NCI-H1092 (cell line): ENCODE measurements at regions not wholly inside any gene's neighbourhood (a gene's known extent, or its start where the extent isn't known, plus 50 kb on each side); places are given as distances from the start of the nearest gene placed in this dataset.
"Not testable (repeated sequence)": the region's sequence is repeated elsewhere in the genome, so short reads cannot be mapped to it uniquely, and the experiment has no call there.

Source experiments
- DNase-seq: peaks from one replicate; lab custom pipeline; 2025; lab: John Stamatoyannopoulos, UW

DNA sequence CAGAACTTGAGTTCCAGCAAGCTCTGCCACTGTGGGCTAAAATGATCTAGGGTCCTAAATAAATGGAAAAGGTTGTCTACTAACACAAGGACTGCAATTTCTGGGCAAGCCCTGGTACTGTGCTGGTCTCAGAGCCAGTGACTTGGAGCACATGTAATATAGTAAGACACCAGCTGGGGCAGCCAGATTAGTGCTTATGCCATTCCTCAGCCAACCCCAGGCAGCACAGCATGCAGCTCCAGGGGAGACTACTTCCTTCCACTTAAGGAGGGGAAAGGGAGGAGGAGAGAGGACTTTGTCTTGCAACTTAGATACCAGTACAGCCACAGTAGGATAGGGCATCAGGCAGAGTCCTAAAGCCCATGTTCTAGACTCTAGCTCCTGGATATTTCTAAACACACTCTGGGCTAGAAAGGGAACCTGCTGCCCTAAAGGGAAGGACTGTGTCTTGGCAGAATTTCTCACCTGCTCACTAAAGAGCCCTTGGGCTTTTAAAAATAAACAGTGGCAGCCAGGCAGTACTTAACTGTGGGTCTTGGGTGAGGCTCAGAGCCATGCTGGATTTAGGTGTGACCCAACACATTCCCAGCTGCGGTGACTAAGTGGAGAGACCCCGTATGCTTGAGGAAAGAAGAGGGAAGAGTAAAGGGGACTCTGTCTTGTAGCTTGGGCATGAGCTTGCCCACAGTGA lies 223.7 kb upstream of the BCHE start:
- DNase-seq = no peak

DNA sequence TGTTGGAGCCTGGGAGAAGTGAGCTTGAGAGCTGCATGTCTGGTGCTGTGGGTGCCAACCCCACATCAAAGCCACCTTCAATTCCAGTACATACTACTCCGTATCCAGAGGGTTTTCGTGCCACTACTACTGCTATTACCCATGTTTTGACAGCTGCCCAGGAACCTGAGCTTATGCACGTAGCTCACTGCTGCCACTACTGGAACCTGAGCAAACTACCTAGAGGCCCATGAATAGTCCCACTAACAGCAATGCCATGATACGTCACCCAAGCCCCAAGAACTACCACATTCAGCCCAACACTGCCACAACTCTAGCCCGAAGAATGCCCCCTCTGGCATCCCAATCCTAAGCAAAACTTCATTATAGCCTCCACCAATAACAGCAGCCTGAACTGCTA lies 215.2 kb upstream of the BCHE start:
- no peak for DNase-seq

DNA sequence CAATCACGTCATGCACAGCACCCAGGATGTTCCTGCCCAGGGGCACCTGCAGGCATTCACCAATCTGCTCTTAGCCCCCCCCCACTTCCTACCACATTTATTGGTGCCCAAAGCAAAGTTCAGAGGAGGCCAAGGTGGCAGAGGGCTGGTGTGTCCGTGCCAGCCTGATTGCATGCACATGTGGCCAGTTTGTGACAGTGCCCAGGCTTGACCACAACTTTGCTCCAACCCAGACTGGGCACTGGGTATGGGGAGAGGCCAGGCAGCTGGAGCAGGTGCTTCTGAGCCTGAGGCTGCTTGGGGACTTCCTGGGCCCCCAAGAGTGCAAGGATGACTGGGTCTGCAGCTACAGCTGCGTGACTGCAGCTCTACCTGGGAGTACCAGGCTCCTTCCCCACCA lies 192.3 kb upstream of the BCHE start:
- DNase-seq = no peak

DNA sequence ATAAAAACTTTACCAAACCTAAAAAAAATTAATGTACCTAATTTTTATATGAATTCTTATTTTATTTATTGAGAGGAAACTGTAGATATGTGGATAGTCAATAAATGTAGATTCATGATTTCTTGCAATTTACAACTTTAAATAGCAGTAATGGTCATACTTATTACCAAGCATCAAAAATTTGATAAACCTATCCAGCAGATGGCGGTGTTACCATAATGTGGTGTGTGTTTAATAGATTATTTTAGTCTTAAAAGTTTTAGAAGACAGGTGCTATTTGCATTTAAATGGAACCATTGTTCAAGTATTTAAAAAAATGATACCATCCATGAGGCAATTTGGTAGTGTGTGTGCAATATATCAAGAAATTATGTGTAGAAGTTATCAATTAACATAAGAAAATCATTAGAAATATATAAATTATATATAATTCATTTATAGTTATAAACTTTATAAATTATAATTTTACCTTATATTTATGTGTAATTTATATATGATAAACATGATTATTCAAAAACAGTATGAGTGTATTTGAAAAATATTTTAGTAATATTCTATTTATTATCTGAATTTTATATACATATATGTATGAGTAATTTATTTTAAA lies 176.0 kb upstream of the BCHE start:
- no peak for DNase-seq

DNA sequence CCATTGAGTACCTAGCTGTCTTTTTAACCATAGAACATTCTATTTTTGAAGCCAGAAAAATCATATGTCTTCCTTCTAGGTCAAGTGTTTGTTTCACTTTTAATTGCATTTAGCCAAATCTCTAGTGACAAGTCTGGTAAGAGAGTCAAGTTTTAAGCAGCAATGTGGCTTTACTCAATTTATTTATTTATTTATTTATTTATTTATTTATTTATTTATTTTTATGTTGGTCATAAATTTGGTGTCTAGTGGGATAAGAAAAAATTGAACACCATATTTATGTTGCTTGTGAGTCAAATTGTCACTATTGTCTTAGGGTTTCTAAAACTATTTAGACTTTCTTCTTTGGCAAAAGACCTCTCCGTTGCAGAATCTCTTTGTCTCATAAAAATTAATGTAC lies 174.5 kb upstream of the BCHE start:
- DNase-seq = no peak

DNA sequence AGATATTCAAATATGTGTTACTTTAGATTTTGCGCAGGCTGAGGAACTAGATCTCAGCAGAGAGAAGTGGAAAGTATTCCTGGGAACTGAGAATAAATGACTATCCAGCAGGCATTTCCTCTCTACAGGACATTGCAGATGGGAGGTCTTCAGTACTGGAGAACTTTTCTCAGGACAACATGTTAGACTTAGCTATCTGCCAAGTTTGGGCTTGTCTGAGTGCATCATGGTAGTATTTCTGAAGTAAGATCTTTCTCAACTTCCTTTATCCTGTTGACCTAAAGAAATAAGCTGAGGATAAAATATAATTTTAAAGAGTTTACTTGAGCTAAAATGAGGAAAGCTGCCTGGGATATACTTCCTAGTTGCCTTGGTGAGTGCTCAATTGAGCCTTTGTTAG lies 167.9 kb upstream of the BCHE start:
- no peak for DNase-seq

DNA sequence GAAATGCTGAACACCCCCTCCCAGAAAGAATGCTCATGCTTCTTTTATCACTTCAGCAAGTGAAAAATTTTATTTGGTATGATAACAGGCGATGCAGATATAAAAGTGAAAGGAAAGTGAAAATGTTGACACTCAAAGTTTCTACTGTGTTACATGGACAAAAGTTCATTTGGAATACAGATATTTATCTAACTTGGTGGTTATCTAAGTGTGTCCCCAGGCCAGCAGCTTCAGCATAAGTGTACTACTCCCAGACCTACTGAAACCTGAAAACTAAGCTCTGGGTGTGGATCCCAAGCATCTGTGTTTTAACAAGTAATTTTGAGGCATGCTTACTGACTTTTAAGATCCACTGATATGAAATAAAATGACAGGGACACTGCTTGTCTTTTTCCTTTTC lies 157.1 kb upstream of the BCHE start:
- DNase-seq = no peak

DNA sequence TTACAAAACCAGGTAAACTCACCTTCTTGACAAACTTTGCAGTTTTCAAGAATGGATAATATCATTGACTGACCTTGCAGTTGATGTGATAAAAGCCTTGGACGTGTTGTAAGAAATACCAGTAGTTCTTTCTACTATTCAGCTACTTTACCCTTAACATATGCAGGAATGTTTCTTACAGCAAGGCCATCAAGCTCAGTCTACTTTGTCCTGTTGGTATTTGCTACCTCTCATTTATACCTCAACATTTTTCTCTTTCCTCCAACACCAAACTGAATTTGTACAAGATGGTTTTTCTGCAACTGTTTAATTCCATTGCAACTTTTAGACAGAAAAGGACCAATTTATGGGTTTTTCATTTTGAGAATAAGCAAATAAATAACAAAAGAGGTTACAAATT lies 147.4 kb upstream of the BCHE start:
- no peak for DNase-seq

DNA sequence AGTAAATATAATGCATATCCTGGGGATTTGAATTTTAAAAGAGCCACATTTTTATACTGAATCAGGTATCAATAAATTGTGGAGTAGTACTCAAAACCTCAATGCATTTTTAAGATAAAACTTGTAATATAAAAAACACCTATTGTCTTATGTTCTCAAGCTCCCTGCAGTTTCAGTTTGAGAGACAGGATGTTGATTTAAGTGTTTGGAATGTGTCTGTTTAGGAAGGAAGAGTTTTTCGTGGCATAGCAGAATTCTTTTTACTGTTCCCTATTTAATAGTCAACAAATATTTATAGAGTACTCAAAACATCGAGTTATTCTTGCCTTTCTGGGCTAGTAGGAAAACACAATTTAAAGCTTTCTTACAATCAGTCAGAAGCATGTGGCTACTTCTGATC lies 146.1 kb upstream of the BCHE start:
- no peak for DNase-seq

DNA sequence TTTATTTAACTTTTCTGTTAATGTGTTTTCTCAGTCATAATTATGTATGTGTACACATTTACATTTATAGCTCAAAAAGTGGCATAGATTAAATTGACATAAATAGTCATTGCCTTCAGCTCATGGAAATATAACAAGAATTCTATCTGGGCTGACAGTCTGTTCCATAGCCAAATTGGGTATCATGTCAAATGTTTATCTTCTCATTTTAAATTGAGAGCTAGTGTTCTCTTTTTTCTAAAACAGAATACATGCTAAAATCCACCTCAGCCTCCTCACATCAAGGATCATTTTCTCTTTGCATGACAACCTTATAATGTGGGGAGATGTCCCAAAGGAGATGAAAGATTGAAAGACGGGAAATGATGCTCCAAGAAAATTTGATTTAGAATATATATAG lies 144.1 kb upstream of the BCHE start:
- no peak for DNase-seq

DNA sequence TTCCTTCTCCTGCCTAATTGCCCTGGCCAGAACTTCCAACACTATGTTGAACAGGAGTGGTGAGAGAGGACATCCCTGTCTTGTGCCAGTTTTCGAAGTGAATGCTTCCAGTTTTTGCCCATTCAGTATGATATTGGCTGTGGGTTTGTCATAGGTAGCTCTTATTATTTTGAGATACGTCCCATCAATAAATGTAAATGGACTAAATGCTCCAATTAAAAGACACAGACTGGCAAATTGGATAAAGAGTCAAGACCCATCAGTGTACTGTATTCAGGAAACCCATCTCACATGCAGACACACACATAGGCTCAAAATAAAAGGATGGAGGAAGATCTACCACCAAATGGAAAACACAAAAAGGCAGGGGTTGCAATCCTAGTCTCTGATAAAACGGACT lies 123.6 kb upstream of the BCHE start:
- DNase-seq = not testable (repeated sequence)

DNA sequence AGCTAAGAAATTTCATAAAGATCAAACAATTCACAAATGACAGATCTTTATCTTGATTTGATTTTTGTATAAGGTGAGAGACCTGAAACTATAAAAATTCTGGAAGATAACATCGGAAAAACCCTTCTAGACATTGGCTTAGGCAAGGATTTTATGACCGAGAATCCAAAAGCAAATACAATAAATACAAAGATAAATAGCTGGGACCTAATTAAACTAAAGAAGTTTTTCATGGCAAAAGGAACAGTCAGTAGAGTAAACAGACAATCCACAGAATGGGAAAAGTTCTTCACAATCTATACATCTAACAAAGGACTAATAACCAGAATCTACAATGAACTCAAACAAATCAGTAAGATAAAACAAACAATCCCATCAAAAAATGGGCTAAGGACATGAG lies 116.9 kb upstream of the BCHE start:
- DNase-seq = no peak

DNA sequence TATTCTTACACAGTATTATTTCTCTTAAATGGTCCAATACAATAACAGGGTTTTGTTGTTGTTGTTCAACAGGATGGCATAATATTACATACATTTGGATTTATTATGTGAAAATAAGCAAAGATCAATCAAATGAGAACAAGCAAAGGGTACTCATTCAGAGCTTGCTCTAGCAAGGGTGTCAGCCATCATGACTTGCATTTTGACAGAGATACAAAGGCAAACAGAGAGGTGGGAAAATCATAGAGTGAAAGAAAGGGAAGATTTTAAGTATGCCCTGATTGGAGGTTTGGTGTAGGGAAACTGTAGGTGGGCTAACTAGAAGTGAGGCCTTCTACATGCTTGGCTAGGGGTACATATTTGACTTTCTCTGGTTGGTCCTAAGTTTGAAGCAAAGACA lies 109.1 kb upstream of the BCHE start:
- DNase-seq = no peak

DNA sequence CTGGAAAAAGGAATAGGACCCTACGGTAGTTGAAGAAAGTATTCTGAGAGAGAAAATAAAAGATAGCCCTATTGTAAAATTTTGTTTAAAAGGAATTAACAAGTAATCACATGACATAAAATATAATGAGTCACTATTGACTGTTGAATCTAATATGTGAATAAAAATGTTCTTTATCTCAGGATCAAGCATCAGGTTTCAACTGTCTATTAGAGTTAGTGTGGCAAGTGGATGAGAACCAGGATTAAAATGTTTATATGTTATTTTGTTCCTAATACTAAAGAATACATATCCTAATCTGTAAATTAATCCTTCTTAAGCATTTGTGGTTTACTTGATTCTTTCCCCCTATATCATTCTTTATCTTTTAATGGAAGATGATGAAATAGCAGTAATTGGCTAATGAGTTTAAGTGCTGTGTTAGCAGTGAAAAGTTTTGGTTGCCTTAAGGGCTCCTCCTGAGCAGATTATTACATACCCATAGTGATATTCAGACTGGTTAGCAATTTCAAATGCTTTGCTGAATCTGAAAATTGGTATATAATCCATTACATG lies 101.8 kb upstream of the BCHE start:
- no peak for DNase-seq

DNA sequence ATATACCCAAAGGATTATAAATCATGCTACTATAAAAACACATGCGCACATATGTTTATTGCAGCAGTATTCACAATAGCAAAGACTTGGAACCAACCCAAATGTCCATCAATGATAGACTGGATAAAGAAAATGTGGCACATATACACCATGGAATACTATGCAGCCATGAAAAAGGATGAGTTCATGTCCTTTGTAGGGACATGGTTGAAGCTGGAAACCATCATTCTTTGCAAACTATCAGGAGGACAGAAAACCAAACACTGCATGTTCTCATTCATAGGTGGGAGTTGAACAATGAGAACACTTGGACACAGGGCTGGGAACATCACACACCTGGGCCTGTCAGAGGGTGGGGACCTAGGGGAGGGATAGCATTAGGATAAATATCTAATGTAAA lies 98.9 kb upstream of the BCHE start:
- DNase-seq = not testable (repeated sequence)

DNA sequence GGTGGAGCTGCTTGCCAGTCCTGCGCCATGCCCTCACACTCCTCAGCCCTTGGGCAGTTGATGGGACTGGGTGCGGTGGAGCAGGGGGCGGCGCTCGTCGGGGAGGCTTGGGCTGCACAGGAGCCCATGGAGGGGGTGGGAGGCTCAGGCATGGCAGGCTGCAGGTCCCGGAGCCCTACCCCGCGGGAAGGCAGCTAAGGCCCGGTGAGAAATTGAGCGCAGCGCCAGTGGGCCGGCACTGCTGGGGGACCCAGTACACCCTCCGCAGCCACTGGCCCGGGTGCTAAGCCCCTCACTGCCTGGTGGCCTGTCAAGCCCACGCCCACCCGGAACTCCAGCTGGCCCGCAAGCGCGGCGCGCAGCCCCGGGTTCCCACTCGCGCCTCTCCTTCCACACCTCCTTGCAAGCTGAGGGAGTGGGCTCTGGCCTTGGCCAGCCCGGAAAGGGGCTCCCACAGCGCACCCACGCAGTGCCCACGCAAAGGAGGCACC lies 87.1 kb upstream of the BCHE start:
- not testable (repeated sequence) for DNase-seq

DNA sequence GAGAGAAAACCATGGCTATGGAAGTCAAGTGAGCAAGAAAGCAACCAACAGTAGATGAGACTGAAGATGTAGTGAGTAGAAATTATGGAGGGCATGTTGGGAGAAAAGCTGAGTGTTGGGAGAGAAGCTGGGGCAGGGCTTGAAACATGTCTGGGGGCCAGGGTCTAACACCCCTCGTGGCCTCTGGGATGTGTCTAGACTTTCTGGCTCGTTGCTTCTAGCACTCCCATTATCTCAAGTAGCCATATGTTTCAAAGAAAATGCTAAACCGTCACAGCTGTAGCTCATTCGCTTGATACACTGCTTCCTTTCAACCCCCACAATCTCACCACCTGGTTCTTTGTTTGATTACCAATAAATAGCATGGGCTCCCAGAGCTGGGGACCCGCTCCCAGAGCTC lies 83.8 kb upstream of the BCHE start:
- DNase-seq = no peak

DNA sequence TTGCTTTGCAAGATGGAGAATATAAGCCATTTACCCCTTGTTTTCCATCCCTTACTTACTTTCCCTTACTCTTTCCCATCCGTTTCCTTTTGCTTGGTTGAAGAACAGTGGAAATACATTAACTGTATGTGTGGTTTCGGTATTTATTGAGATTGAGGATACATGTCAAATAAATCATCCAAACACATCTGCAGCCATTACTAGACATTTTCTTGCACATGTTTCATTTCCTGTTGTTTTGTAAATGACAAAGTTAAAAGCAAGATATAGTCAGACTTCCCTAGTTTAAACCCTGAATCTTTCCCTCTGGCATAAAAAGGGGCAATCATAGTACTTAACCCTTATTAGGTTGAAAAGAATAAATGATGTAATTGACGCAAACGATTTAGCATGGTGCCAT lies 82.1 kb upstream of the BCHE start:
- DNase-seq = no peak

DNA sequence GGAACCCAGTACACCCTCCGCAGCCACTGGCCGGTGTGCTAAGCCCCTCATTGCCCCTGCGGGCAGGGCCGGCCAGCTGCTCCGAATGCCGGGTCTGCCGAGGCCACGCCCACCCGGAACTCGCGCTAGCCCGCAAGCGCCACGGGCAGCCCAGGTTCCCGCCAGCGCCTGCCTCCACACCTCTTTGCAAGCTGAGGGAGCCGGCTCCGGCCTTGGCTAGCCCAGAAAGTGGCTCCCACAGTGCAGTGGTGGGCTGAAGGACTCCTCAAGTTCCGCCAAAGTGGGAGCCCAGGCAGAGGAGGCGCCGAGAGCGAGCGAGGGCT lies 81.4 kb upstream of the BCHE start:
- no peak for DNase-seq

DNA sequence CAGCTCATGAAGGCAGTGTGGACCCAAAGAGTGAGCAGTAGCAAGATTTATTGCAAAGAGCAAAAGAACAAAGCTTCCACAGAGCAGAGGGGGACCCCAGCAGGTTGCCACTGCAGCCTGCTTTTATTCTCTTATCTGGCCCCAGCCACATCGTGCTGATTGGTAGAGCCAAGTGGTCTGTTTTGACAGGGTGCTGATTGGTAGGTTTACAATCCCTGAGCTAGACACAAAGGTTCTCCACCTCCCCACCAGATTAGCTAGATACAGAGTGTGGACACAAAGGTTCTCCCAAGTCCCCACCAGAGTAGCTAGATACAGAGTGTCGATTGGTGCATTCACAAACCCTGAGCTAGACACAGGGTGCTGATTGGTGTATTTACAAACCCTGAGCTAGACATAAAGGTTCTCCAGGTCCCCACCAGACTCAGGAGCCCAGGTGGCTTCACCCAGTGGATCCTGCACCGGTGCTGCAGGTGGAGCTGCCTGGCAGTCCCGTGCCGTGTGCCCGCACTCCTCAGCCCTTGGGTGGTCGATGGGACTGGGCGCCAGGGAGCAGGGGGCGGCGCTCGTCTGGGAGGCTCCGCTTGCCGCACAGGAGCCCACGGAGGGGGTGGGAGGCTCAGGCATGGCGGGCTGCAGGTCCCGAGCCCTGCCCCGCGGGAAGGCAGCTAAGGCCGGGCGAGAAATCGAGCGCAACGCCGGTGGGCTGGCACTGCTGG lies 80.9 kb upstream of the BCHE start:
- not testable (repeated sequence) for DNase-seq

DNA sequence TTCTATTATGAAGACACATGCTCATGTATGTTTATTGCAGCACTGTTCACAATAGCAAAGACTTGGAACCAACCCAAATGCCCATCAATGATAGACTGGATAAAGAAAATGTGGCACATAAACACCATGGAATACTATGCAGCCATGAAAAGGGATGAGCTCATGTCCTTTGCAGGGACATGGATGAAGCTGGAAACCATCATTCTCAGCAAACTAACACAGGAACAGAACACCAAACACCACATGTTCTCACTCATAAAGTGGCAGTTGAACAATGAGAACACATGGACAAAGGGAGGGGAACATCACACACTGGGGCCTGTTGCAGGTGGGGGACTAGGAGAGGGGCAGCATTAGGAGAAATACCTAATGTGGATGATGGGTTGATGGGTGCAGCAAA lies 77.9 kb upstream of the BCHE start:
- not testable (repeated sequence) for DNase-seq

DNA sequence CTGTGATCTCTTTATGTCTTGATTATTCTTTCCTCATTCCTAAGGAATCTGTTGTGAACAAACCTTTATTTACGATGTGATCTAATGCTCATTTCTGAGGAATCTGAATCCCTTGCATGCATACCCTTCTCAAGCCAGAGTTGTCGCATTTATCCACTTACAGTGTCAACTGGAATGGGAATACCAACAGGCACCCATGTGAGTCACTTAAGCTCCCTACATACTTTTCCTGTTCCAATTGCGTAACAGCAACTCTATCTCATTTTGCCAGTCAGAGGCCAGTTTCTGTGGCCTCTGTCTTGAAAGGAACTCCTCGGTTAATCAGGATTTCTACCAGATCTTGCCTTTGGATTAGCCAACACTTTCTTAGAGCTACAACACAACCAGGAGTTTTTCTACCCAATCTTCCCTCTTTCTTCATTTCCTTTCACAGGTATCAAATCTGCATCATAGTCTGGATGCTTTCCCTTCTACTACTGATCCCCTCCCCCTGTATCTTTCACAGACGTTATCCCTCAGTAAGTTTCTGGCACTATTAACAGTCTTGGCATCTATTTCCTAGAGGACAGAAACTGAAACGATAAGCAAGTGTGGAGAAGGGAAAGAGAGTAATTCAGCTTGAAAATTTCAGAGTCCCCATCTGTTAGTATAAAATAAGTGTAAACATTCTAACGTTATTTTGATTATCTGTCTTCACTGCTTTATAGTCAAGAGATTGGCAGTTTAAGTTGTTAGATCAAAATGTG lies 66.8 kb upstream of the BCHE start:
- no peak for DNase-seq

DNA sequence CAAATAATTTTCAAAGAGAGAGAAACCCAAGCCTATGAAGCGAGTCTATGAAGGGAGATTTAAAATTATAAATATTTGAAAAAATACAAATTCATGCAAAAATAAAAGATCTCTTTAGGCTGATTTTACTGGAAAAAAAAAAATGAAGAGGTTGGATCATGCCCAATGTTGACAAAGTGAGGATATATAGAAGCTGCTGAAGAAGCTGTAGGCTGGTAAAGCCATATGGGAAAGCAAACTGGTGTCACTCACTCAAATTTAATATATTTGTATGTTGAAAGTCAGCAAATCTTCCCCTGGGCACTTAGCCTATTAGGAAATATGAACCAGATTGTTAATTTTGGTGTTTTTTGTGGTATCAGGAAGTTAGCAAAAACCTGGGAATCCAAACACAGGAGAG lies 61.8 kb upstream of the BCHE start:
- DNase-seq = no peak
